ENCODE measurements at regions not wholly inside any gene's neighbourhood (a gene's known extent, or its start where the extent isn't known, plus 50 kb on each side); places are given as distances from the start of the nearest gene placed in this dataset.

- H3K4me3 Mint-ChIP-seq (ENCODE audit: unreplicated experiment): no peak overlapping the region
- DNase-seq: peak in 1 of 2 experiments; percentile 4
- no peaks in the 10 kb centered on the region for H3K27me3 Mint-ChIP-seq (ENCODE audit: insufficient read depth, unreplicated experiment)
- H3K36me3 Mint-ChIP-seq (ENCODE audit: insufficient read depth, unreplicated experiment): peaks cover 5% of the 10 kb centered on the region
- peaks cover 13% of the 10 kb centered on the region for H3K9me3 Mint-ChIP-seq (ENCODE audit: unreplicated experiment)
- Histone ChIP-seq H3K4me3 (ENCODE audit: low read depth, low read length) (no peak overlapping the region), H3K36me3 (ENCODE audit: control insufficient read depth, insufficient read depth, low read length) (no peaks in the 10 kb centered on the region), H3K27me3 (replicated peaks; ENCODE audit: control insufficient read depth, insufficient read depth, low read length) (no peaks in the 10 kb centered on the region), H3K9me3 (no peaks in the 10 kb centered on the region), H3K4me1 (peaks cover 48% of the 10 kb centered on the region)
- peaks cover 19% of the 10 kb centered on the region for H3K4me1 Mint-ChIP-seq (ENCODE audit: low read depth, unreplicated experiment)
- TF ChIP-seq, protein P1, sequence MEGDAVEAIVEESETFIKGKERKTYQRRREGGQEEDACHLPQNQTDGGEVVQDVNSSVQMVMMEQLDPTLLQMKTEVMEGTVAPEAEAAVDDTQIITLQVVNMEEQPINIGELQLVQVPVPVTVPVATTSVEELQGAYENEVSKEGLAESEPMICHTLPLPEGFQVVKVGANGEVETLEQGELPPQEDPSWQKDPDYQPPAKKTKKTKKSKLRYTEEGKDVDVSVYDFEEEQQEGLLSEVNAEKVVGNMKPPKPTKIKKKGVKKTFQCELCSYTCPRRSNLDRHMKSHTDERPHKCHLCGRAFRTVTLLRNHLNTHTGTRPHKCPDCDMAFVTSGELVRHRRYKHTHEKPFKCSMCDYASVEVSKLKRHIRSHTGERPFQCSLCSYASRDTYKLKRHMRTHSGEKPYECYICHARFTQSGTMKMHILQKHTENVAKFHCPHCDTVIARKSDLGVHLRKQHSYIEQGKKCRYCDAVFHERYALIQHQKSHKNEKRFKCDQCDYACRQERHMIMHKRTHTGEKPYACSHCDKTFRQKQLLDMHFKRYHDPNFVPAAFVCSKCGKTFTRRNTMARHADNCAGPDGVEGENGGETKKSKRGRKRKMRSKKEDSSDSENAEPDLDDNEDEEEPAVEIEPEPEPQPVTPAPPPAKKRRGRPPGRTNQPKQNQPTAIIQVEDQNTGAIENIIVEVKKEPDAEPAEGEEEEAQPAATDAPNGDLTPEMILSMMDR (IDR thresholded peaks at IDR 0.05; ENCODE audit: insufficient read depth in 1 of 2, low read depth in 1 of 2, low read length in 1 of 2, severe bottlenecking in 1 of 2, unreplicated experiment in 1 of 2): no peak
- POLR2A ChIA-PET: no interaction called here
- H3K27ac Mint-ChIP-seq (ENCODE audit: unreplicated experiment): peak overlapping the region; percentile 78
- intact Hi-C loops (cut with micrococcal nuclease; ENCODE audit: unreplicated experiment): no loop called here
- CTCF ChIA-PET: no interaction called here
- no TSS peak for BruUV-seq (replicated peaks)
These were observed 378.1 kb downstream of the NSUN3 start for GRCh38 chr3:94440767-94441493.

GRCh38 chr3:94441494-94441847, 378.6 kb downstream of the NSUN3 start:
- peaks cover 19% of the 10 kb centered on the region for H3K4me1 Mint-ChIP-seq (ENCODE audit: low read depth, unreplicated experiment)
- BruUV-seq (replicated peaks): no TSS peak
- H3K27me3 ChIP-seq (replicated peaks; ENCODE audit: control insufficient read depth, insufficient read depth, low read length): no peaks in the 10 kb centered on the region

GRCh38 chr3:94453864-94454263, 391.0 kb downstream of the NSUN3 start:
- DNase-seq: no peak
- Histone ChIP-seq H3K27me3 (replicated peaks; ENCODE audit: control insufficient read depth, insufficient read depth, low read length) (no peaks in the 10 kb centered on the region), H3K9me3 (no peaks in the 10 kb centered on the region), H3K4me1 (no peaks in the 10 kb centered on the region), H3K4me3 (ENCODE audit: low read depth, low read length) (no peak overlapping the region), H3K36me3 (ENCODE audit: control insufficient read depth, insufficient read depth, low read length) (no peaks in the 10 kb centered on the region)
- intact Hi-C loops (cut with micrococcal nuclease; ENCODE audit: unreplicated experiment): no loop called here
- Mint-ChIP-seq H3K36me3 (ENCODE audit: insufficient read depth, unreplicated experiment) (no peaks in the 10 kb centered on the region), H3K27ac (ENCODE audit: unreplicated experiment) (no peak overlapping the region), H3K9me3 (ENCODE audit: unreplicated experiment) (no peaks in the 10 kb centered on the region), H3K27me3 (ENCODE audit: insufficient read depth, unreplicated experiment) (no peaks in the 10 kb centered on the region), H3K4me3 (ENCODE audit: unreplicated experiment) (no peak overlapping the region), H3K4me1 (ENCODE audit: low read depth, unreplicated experiment) (peaks cover 7% of the 10 kb centered on the region)
- ChIA-PET POLR2A (no interaction called here), CTCF (no interaction called here)
- TF ChIP-seq, protein P1 (IDR thresholded peaks at IDR 0.05; ENCODE audit: insufficient read depth in 1 of 2, low read depth in 1 of 2, low read length in 1 of 2, severe bottlenecking in 1 of 2, unreplicated experiment in 1 of 2): no peak
- BruUV-seq (replicated peaks): no TSS peak

More at GRCh38 chr3:94441494-94441847, 378.6 kb downstream of the NSUN3 start:
- Mint-ChIP-seq H3K9me3 (ENCODE audit: unreplicated experiment) (peaks cover 13% of the 10 kb centered on the region), H3K27me3 (ENCODE audit: insufficient read depth, unreplicated experiment) (no peaks in the 10 kb centered on the region), H3K27ac (ENCODE audit: unreplicated experiment) (peak overlapping the region; percentile 78), H3K36me3 (ENCODE audit: insufficient read depth, unreplicated experiment) (peaks cover 5% of the 10 kb centered on the region), H3K4me3 (ENCODE audit: unreplicated experiment) (no peak overlapping the region)
- no peak for DNase-seq
- TF ChIP-seq, protein P1 (IDR thresholded peaks at IDR 0.05; ENCODE audit: insufficient read depth in 1 of 2, low read depth in 1 of 2, low read length in 1 of 2, severe bottlenecking in 1 of 2, unreplicated experiment in 1 of 2): no peak
- POLR2A ChIA-PET: no interaction called here
- Histone ChIP-seq H3K36me3 (ENCODE audit: control insufficient read depth, insufficient read depth, low read length) (no peaks in the 10 kb centered on the region), H3K4me1 (peaks cover 48% of the 10 kb centered on the region), H3K4me3 (ENCODE audit: low read depth, low read length) (no peak overlapping the region), H3K9me3 (no peaks in the 10 kb centered on the region)
- intact Hi-C loops (cut with micrococcal nuclease; ENCODE audit: unreplicated experiment): no loop called here
- CTCF ChIA-PET: no interaction called here

All from Caco-2 (cell line).